NCI-H2081 (cell line): ENCODE measurements at regions not wholly inside any gene's neighbourhood (a gene's known extent, or its start where the extent isn't known, plus 50 kb on each side); places are given as distances from the start of the nearest gene placed in this dataset.
A peak's percentile ranks its signal among the peaks of the same experiment; 100 is the strongest.

Experiments
- DNase-seq, 2 experiments: peaks; one replicate each; lab custom pipeline; 2025; lab: John Stamatoyannopoulos, UW

DNA sequence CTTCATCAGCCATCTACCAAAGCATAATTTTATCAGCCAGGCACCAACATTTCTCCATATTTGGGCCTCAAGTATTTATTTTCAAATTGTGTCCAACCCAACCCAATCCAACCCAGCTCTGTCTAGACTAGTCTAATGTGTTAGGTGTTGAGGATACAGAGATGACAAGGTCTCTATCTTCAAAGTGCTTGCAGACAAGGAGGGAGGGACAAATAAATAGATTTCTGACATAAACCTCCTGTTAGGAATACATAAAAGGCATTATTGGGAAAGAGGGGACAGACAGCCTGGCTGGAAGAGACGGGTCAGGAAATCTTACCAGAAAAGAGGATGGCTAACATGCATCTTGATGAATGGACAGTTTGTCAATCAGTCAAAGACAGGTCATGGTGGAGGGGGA, 115.4 kb upstream of the RPS6KA3 start:
- no peak for DNase-seq

DNA sequence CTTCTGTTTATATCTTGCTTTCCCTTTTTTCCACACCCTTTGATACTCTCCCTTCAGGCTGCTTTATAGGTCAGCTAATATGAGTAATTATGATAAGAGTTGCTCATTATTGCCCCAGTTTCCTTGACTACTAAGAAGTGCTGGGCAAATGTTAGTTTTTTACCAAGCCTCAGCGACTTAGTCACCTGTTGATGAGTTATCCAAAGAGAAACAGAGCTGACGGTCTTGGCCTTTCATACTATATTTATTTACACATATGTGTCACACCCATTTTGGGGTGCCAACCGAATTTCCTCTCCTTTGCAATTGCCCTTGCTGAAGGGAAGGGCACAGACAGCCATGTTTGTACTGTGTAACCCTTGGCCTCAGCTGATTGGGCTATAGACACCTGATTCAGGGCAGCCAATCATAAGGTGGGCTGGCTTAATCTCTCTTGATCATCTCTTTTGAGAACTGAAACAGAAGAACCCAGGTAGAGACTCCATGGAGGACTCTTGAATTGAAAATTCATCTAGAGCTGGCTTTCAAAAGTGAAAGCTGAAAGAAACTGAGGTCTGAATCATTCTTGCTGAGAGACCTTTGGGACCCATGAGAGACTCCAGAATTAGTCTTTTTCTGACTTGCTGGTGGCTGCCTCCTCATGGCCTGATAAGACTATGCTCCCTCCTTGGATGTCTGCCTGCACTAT, 111.7 kb upstream of the RPS6KA3 start:
- no peak for DNase-seq

DNA sequence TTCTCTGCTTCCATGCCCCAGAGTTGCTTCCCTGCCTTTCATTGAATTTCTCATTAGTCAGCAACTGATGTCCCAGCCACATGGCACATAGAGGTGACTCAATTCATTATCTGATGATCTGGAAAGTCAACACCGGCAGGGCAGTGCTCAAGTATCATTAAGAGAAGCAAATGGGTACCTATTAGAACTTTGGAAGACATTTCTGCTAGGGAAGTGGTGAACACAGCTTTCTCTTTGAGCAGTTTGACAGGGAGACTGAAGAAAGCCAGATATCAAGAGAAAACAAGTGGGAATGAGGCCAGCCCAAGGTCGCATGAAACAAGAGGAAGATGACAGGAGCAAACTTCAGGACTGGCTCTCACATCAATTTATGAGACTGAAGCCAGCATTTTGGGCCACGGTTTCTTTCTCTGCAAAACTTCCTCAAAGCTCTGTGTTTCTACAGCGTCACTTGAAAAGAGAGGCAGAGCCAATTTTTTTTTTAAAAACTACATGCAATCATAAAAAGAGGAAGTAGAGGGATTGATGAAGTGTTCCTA, 108.3 kb upstream of the RPS6KA3 start:
- DNase-seq = no peak

DNA sequence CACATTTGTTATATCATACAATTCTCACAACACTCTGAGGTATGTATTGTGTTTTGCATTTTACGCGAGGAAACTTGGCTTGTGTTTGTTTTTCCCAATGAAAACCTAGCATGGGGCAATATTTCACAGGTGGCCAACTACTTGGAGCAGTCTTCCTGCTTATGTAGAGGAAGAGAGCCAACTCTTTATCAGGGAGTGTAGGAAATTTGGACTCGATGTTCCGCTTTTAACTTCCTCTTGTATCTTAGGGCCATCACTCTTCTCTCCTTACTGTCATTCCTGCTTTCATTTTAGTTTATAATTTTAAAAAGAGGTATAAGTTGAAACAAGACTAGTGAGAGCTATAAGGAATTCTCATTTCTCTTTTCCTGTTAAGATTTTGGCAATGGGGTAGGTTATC, 107.7 kb upstream of the RPS6KA3 start:
- DNase-seq = no peak

DNA sequence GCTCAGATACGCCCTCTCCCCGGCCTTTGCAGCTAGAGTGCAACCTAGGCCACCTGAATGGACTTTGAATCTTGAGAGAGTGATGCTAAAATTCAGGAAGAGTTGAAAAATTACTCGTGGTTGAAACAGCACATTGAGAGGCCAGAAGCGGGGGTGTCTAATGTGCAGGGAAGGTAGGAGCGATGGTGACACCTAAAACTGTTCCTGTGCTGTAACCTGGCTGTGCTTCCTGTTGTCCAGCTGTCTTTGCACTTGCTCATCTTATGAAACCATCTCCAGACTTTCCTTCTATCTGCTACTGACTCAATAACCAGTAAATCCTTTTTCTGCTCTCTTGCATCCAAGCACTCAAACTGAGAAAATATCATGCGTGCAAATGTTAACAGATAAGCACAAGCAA, 106.4 kb upstream of the RPS6KA3 start:
- DNase-seq = no peak

DNA sequence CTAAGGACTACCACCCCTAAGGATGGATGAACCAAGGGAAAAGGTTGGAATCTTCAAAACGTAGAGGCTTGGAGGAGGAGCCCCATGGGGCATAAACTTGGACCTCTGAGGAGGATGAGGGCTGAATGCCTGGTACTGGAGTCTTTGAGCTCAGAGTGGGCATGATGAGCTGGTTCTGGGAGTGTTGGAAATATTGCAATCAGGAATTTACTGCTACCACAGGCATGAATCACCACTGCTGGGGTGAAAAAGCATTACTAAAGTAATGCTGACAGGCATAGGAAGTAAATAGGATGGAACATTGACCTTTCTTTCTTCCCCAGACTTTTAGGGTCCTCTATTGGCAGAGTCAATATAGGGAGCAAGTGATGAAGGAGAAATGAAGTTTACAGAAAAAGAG, 105.8 kb upstream of the RPS6KA3 start:
- DNase-seq = no peak

DNA sequence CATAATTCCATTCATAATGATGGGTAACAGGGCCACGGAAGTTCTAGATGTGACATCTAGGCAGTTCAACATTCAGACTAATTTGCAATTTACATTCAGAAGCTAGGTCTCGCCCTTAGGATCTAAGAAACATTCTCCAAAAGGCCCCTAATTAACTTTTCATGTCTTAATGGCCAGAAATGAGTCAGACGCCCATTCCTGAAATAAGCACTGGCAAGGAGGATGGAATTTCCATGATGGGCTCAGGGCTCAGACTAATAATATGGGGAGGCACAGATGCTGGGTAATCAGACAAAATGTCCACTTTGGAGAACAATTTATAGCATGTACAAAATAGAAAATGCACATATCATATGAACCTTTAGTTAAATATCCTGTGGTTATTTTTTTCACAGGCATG, 102.8 kb upstream of the RPS6KA3 start:
- DNase-seq = no peak

DNA sequence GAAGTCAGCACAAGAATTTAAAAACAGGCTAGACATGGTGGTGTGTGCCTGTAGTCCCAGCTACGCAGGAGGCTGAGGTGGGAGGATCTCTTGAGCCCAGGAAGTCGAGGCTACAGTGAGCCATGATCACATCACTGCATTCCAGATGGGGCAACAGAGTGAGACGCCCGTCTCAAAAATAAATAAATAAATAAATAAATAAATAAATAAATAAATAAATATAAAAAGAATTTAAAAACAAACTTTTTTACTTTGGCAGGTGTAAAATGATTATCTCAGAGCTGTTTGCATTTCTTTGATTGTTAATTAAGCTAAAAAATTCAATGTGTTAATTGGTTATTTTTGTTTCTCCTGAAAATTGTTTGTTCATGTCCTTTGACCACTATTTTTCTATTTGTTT, 97.5 kb upstream of the RPS6KA3 start:
- no peak for DNase-seq

DNA sequence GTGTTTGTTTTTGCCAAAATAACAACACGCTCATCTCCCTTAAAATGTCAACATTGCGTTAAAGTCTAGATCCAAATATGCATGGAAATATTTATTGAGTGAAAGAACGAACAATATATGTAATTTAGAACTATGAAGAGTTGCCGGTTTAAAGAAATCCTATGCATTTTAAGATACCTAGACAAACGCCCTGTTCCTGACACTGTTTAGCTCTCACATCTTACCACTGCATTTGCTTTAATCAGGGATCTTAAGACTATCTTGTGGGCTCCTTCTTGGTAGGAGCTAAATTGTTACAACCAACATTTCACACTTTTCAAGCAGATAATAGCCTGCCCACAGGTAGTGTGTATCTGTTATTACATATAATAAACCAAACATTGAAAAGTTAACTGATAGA, 96.6 kb upstream of the RPS6KA3 start:
- no peak for DNase-seq

DNA sequence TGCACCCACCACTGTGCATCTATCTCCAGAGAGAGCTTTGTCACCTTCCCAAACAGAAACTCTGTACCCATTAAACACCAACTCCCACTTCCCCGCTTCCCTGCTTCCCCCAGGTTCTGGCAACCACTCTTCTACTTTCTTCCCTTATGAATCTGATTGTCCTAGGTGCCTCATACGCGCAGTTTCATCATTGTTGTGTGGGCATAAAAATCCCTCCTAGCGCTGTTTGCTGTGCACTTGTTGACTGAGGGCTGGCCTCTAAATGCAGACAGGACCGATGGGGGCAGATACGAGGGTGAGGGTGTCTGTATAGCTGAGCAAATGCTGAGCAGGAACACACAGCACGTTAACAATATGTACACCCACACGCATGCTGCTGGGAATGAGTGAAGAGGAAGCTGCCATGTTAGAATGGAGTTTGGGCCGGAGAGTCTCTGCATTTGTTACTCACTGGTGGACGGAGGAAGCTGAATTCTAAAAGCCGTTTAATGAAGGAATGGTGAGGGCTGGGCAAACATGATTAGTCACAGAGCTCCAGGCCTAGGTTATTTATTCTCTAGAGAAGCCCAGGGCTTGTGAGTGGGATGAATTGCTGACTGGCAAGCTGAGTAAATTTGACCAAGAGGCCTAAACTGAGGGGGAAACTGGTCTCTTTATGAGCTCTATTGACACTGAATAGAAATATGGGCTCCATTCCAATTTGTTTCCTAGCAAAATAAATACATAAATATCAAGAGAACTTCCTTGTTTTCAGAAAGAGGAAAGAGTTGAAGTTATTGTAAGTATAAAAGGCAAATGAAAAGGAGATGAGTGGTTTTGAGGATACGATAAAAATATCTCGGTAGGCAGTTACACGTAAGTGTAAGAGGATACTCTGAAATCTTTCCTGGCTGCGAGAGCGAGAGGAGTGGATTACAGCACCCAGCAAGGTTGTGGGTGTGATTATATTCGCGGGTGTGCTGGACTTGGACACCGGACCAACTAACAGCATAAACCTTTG, 95.9 kb upstream of the RPS6KA3 start:
- peak; percentile 87 to 95 for DNase-seq

DNA sequence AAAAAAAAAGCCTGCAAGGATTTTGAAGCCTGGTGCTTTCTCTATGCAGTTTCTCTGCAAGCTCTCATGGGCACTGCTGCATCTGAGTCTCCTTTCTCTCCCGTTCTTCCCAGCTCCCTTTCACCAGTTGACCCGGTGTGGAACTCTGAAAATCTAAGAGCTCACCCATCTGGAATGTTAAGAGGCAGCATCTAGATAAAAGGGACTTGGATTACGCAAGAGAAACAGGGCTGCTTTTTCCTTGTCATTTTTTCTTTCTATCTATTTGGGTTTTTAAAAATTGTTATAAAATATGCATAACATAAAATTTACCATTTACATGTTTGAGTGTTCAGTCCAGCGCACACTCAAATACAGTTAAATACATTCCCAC, 95.2 kb upstream of the RPS6KA3 start:
- peak in 1 of 2 experiments; percentile 32 for DNase-seq

DNA sequence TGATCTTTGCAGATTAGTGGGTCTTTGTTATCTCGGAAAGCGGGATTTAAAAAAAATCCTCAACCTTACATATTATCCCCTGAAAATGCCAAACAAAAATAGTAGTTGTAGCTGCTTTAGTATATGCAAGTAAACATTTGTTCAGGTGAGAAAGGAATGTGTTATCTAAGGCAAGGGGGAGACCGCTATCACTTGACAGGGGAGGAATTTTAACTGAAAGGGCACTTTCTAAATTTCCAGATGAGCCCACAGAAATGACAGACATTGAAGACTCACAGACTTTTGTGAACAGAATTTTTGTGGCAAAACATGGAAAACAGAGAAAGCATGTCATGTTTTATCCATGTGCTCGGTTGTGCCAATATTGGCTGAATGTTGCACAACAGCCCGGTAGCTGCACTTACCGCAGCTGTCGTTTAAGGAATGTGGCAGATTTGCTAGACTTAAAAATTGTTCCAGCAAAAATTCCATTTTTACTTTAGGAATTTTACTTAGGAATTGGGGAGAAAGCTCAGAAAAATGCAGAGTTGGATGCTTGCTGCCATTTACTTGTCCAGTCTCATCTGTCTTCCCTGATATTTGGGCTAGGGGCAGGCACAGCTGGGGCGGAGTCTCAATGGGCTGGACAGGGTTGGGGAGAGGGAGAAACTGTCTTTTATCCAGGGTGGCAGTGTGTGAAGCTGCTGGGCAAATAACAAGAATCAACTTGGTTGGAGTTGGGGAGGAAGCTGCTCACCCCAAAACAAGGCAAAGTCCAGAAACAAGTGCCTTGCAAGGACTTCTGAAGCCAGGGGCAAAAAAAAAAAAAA, 94.6 kb upstream of the RPS6KA3 start:
- DNase-seq = peak in 1 of 2 experiments; percentile 32

DNA sequence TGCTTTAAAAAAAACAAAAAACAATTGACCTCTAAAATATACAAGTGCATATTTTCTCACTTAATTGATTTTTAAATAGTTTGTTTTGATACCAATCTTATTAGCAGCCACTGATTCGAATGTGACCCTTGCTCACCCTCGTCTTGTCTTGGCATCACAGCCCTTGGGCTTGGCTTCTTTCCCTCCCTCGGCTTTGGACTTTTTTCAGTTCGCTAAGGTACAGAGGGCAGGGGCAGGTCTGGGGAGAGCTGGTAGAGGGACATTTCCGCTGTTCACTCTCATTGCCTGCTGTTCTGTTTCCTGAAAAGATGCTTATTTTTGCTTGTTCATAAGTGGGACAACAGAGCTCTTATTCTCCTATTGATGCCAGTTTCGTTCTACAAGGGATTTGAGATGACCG, 88.5 kb upstream of the RPS6KA3 start:
- DNase-seq = no peak

DNA sequence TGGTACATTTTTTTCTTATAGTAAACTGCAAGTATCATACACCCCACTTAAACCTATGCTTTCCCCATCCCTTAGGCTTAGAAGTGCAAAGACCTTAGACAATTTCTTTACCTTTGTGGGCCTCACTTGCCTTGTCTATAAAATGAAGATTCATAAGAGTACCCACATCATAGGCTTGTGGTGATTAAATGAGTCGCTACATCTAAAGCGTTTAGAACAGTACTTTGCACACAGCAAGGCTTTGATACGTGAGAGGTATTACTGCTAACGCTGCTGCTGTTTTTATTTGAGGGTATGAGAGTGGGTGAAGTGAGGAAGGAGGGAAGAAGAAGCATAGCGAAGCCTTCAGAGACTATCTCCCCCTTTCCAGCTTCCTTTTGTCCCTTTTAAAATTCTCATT, 87.8 kb upstream of the RPS6KA3 start:
- DNase-seq = no peak

DNA sequence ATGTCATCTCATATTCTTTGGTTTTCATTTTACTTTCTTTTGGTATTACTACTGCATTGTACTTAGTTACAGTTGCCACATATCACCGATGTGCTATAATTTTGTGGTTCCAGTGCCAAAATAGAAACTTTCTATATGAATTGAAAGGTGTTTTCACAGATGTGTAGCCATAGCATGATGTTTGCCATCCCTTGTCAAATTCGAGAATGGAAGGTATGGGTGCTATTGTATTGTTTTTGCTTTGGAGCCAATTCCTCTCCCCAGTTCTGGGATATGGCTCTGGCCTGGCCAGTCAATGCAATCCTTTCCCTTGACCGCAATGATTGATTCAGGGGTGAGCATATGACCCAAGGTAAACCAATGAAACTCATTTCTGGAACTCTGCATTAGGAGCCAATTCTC, 86.2 kb upstream of the RPS6KA3 start:
- DNase-seq = no peak

DNA sequence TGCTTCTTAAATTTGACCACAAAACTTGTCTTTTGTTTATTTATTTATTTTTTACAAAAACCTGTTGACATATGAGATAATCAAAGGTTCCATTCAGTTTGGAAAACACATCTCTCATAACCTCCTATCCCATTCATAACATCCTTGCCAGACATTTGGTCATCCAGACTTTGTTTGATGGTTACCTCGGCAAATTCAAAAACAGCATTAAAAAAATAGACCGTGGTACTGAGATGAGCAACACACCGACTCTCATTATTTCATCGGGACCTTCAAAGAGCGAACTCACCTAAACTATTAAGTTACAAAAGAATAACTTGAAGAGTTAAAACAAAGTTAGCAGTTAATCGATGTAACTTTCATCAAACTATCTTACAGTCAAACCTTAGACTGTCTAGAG, 85.8 kb upstream of the RPS6KA3 start:
- DNase-seq = no peak

DNA sequence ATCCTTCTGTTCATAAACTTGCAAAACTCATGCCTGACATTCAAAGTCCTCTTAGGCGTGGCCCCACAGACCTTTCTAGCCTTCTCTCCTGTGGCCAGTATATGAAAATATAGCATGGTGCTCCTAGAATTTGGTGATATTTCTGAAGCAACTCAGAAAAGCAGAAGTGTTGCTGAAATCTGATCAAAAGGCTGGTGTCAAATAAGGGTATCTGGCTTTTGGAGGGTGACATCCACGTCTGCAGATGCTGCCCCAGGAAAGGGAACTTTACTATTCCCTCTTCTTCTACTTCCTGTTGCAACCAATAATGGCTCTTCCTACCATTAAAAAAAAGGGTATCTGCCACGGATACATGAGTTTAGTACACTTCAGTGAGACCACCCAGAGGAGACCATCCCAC, 83.9 kb upstream of the RPS6KA3 start:
- no peak for DNase-seq

DNA sequence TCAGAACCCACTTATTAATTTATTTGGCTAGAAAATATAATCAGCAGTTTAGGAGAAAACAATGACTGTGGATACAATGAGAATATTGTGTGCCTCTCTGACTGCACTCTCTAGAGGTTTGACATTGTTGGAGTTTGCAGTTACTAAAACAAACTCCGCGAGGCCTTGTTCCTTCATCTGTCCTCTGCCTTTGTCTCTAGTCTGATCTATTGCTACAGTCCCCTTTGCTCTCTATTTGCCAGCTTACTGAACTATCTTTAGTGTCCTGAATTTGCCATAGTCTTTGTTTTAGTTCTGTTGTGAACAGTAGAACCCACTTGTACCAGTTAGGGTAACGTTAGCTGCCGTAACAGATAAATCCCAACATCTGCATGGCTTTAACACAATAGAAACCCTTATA, 81.4 kb upstream of the RPS6KA3 start:
- DNase-seq = no peak

DNA sequence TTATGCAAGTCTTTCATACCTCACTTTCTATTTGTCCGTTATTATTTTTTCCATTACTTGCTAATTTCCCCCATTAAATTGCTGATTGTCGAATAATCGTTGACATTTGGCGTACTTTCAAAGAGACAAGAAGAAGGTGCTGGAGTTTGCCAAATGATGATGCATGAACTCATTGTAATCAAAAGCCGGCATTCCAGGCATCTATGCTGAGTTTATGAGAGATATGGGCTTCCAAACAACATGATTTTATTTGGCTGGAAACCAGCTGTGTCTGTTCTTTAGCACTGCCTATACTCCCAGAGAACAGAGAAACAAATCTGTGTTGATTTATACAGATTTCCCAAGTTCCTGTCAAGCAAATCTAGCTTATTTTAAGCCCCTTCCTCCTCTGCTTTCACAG, 80.8 kb upstream of the RPS6KA3 start:
- no peak for DNase-seq

DNA sequence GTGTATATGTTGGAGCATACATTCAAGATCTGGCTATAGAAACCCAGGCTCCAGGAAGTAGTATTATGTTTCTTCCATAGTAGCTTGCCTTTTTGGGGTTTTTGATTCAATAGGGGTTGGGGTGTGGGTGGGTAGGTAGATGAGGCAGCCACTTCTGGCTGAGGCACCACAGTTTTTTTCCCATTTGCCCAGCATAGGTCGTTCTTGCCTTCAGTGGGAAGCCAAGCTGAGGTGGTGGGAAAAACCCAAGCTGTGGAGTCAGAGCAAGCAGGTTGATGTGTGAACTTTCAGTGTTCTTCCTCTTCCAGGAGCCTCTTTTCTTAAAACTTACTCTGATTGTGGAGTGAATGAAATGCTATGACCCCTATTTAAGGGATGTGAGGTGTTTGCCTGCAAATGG, 67.0 kb upstream of the RPS6KA3 start:
- DNase-seq = no peak

DNA sequence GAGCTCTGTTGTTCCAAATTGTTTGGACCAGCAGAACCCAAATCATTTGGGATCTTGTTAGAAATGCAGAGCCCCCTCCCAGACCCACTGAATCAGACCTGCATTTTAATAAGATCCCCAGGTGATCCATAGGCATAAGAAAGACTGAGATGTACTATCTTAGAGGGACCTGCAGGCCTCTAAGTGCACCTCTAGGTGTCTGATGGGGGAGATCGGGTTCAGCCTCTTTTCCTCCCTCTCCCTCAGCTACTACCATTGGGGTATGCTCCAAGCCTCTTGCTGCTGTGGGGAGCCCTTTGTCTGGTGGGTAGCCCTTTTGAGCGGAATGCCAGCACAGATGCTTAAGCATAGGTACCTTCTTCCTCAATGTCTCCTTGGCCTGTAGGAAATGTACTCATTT, 63.8 kb upstream of the RPS6KA3 start:
- DNase-seq = no peak

DNA sequence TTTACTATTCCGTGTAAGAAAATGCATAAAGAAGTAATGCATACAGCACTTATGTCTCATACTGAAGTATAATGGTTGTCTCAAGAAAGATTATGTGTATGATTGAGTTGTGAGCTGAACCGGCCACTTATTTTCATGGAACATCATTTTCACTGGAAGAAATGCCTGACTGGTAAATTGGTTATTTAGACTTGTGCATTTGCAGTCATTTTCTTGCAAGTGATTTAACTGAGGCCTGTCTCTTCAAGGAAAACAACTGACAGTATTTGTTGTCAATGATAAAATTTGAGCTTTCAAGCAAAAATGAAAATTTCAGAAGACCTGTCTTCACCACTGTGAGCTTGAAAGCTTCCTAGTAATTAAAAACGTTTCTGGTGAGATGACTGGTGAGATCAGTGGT, 62.7 kb upstream of the RPS6KA3 start:
- no peak for DNase-seq
